Transverse colon (tissue), 4 donors: ENCODE measurements at regions not wholly inside any gene's neighbourhood (a gene's known extent, or its start where the extent isn't known, plus 50 kb on each side); places are given as distances from the start of the nearest gene placed in this dataset.

ENCODE experiments used
- DNase-seq: peaks from one replicate; pipeline ENCODE4 v3.0.0-alpha.2; 2019
- H3K27ac ChIP-seq, 4 donors: fragments of 200-600 bp; sonication (generic); 2 replicates each; pipeline ENCODE4 v1.5.1; 2016 to 2018; ENCODE audit warnings: inconsistent platforms in 4 of 4
- H3K27me3 ChIP-seq: fragments of 200-600 bp; sonication (generic); 2 replicates; pipeline ENCODE4 v1.5.1; 2017; ENCODE audit warnings: inconsistent platforms
- H3K36me3 ChIP-seq, 4 donors: fragments of 200-600 bp; sonication (generic); 2 replicates each; pipeline ENCODE4 v1.5.1; 2017 to 2019; ENCODE audit warnings: inconsistent platforms in 4 of 4
- H3K4me1 ChIP-seq, 4 donors: fragments of 200-600 bp; sonication (generic); 2 replicates each; pipeline ENCODE4 v1.5.1; 2017 to 2020; ENCODE audit warnings: inconsistent platforms in 4 of 4
- H3K4me3 ChIP-seq, 4 donors: fragments of 200-600 bp; sonication (generic); 1 replicate in 1 of 4; 2 replicates in 3 of 4; pipeline versions ENCODE4 v1.5.1 to v1.6.1; 2017 to 2019; ENCODE audit warnings: inconsistent platforms in 4 of 4
- H3K9me3 ChIP-seq, 2 donors: fragments of 200-600 bp; sonication (generic); 2 replicates each; pipeline ENCODE4 v1.5.1; 2017 to 2019; ENCODE audit warnings: inconsistent platforms in 2 of 2
- CTCF ChIP-seq, 5 experiments: fragments of 200-600 bp in 3 of 5; fragments of 450-650 bp in 2 of 5; sonication (generic) in 3 of 5; IDR thresholded peaks; 1 replicate in 2 of 5; 2 replicates in 3 of 5; pipeline ENCODE4 v1.5.1; 2016 to 2017; ENCODE audit warnings: antibody characterized with exemption in 5 of 5, inconsistent platforms in 3 of 5, mild to moderate bottlenecking in 2 of 5, moderate library complexity in 1 of 5
- EP300 ChIP-seq: sonication (generic); formaldehyde crosslinking; IDR thresholded peaks from one replicate; pipeline ENCODE4 v1.6.1; 2017; ENCODE audit warnings: antibody characterized with exemption, low read depth
- POLR2A ChIP-seq: fragments of 450-650 bp; IDR thresholded peaks from one replicate; pipeline ENCODE4 v1.6.1; 2016; ENCODE audit warnings: antibody characterized with exemption, mild to moderate bottlenecking, moderate library complexity
- POLR2AphosphoS5 ChIP-seq, 3 donors: sonication (generic); formaldehyde crosslinking; IDR thresholded peaks; one replicate each; pipeline ENCODE4 v1.6.1; 2016; ENCODE audit warnings: antibody characterized with exemption in 3 of 3
- WGBS, 2 donors: methylation state at CpG; one replicate each; pipeline ENCODE4 v1.1.5; 2018; ENCODE audit warnings: low coverage in 1 of 2; 5-methylcytosine and 5-hydroxymethylcytosine counted together
- in situ Hi-C, 4 donors: fragments of 200-750 bp; cut with MboI; loops; one replicate each; pipeline versions ENCODE4 v1.15.0 to v1.15.1; 2017; ENCODE audit warnings: low sequenced_read_pairs in 3 of 4, low pct_ligation_motif_present in 1 of 4, low pct_unique_long_range_greater_than_20kb in 1 of 4
- intact Hi-C: fragments of 100-400 bp; cut with DNase I; formaldehyde crosslinking; loops from one replicate; pipeline ENCODE4 v1.15.1; 2023; ENCODE audit warnings: low total_unique reads

- H3K36me3 ChIP-seq = no peaks in the 10 kb centered on the region
- H3K4me3 ChIP-seq = no peak overlapping the region
- TF ChIP-seq CTCF (IDR thresholded peaks at IDR 0.05) (no peak), POLR2A (no peak), EP300 (no peak), POLR2AphosphoS5 (IDR thresholded peaks at IDR 0.05) (no peak)
- H3K27me3 ChIP-seq = no peaks in the 10 kb centered on the region
- in situ Hi-C loops = no loop called here
- 95% methylated on average over 1 of the region's 1 CpG; no CpG with 5 or more reads in 1 of the 2 donors for WGBS, 2 donors
- H3K4me1 ChIP-seq = no peaks in the 10 kb centered on the region
- intact Hi-C loops = no loop called here
- H3K27ac ChIP-seq = no peak overlapping the region
- no peak for DNase-seq
- no peaks in the 10 kb centered on the region for H3K9me3 ChIP-seq
Observed at GRCh38 chr15:87747087-87747486, 509.5 kb downstream of the NTRK3 start.

- no peaks in the 10 kb centered on the region for H3K27me3 ChIP-seq
- no peaks in the 10 kb centered on the region for H3K4me1 ChIP-seq
- H3K4me3 ChIP-seq = no peak overlapping the region
- intact Hi-C loops = no loop called here
- in situ Hi-C loops = no loop called here
- H3K27ac ChIP-seq = no peak overlapping the region
- H3K9me3 ChIP-seq = no peaks in the 10 kb centered on the region
- no peaks in the 10 kb centered on the region for H3K36me3 ChIP-seq
- TF ChIP-seq EP300 (no peak), POLR2AphosphoS5 (IDR thresholded peaks at IDR 0.05) (no peak), CTCF (IDR thresholded peaks at IDR 0.05) (no peak)
- no peak for DNase-seq
Observed at GRCh38 chr15:87746333-87746732, 510.2 kb downstream of the NTRK3 start.

GRCh38 chr15:87744815-87745214, 511.7 kb downstream of the NTRK3 start:
- WGBS, 2 donors = 70 to 100% methylated on average over 1 to 2 of the region's 2 CpGs
- in situ Hi-C loops (no loop called here), intact Hi-C loops (no loop called here)
- Histone ChIP-seq H3K9me3 (no peaks in the 10 kb centered on the region), H3K27me3 (no peaks in the 10 kb centered on the region), H3K27ac (no peak overlapping the region), H3K36me3 (no peaks in the 10 kb centered on the region), H3K4me3 (no peak overlapping the region), H3K4me1 (no peaks in the 10 kb centered on the region)
- no peak for DNase-seq
- TF ChIP-seq CTCF (IDR thresholded peaks at IDR 0.05) (no peak), EP300 (no peak), POLR2AphosphoS5 (IDR thresholded peaks at IDR 0.05) (no peak), POLR2A (no peak)

- no peaks in the 10 kb centered on the region for H3K36me3 ChIP-seq
- H3K27me3 ChIP-seq = no peaks in the 10 kb centered on the region
- no peak for TF ChIP-seq CTCF (IDR thresholded peaks at IDR 0.05)
- no peak for TF ChIP-seq POLR2AphosphoS5 (IDR thresholded peaks at IDR 0.05)
- no peak for TF ChIP-seq POLR2A
- TF ChIP-seq EP300 = no peak
- no peak overlapping the region for H3K27ac ChIP-seq
- no peak for DNase-seq
- H3K4me3 ChIP-seq = no peak overlapping the region
- 43 to 67% methylated on average over 3 of the region's 3 CpGs for WGBS, 2 donors
- in situ Hi-C loops (no loop called here), intact Hi-C loops (no loop called here)
- H3K9me3 ChIP-seq = no peaks in the 10 kb centered on the region
- no peaks in the 10 kb centered on the region for H3K4me1 ChIP-seq
Observed at GRCh38 chr15:87743562-87743961, 513.0 kb downstream of the NTRK3 start.
